Thyroid gland (tissue), 4 donors: ENCODE measurements at regions not wholly inside any gene's neighbourhood (a gene's known extent, or its start where the extent isn't known, plus 50 kb on each side); places are given as distances from the start of the nearest gene placed in this dataset.

Source experiments
- CTCF ChIP-seq, 6 experiments: fragments of 200-600 bp in 3 of 6; fragments of 450-650 bp in 3 of 6; sonication (generic) in 3 of 6; IDR thresholded peaks; one replicate each; pipeline ENCODE4 v1.5.1; 2016 to 2019; ENCODE audit warnings: antibody characterized with exemption in 6 of 6, mild to moderate bottlenecking in 2 of 6, inconsistent platforms in 1 of 6, moderate library complexity in 1 of 6
- POLR2A ChIP-seq, 2 donors: fragments of 450-650 bp; IDR thresholded peaks; one replicate each; pipeline ENCODE4 v1.6.1; 2017; ENCODE audit warnings: antibody characterized with exemption in 2 of 2, mild to moderate bottlenecking in 2 of 2, moderate library complexity in 1 of 2

GRCh38 chr6:27579973-27580372 lies 107.1 kb upstream of the ZNF184 start:
- no peak for TF ChIP-seq CTCF (IDR thresholded peaks at IDR 0.05)
- no peak for TF ChIP-seq POLR2A (IDR thresholded peaks at IDR 0.05)
